GM23338 (cell line): ENCODE measurements at regions not wholly inside any gene's neighbourhood (a gene's known extent, or its start where the extent isn't known, plus 50 kb on each side); places are given as distances from the start of the nearest gene placed in this dataset.

Experiments used
- ATAC-seq: fragments of 200-7000 bp; cut with Tn5 transposase; 3 replicates; pipeline ENCODE4 v1.9.1; 2020
- DNase-seq: peaks from one replicate; pipeline ENCODE4 v3.0.0-alpha.2; 2015; ENCODE audit warnings: low spot score
- H2AFZ ChIP-seq: fragments of 200-600 bp; sonication (generic); 2 replicates; pipeline ENCODE4 v1.8.0; 2016; ENCODE audit warnings: antibody characterized with exemption, mild to moderate bottlenecking, moderate library complexity
- H3F3A ChIP-seq: fragments of 200-600 bp; sonication (generic); replicated peaks from 2 replicates; pipeline ENCODE4 v1.8.0; 2017; ENCODE audit warnings: antibody characterized with exemption, mixed run types, low read depth
- H3K27ac ChIP-seq: fragments of 200-600 bp; sonication (generic); 2 replicates; pipeline ENCODE4 v1.6.1; 2016; ENCODE audit warnings: low read depth
- H3K27me3 ChIP-seq: fragments of 200-600 bp; sonication (generic); 2 replicates; pipeline ENCODE4 v1.8.0; 2016; ENCODE audit warnings: mild to moderate bottlenecking, mixed run types, moderate library complexity; ENCODE audit not compliant: insufficient read depth
- H3K36me3 ChIP-seq: fragments of 200-600 bp; sonication (generic); 2 replicates; pipeline ENCODE4 v1.8.0; 2016; ENCODE audit warnings: mild to moderate bottlenecking; ENCODE audit not compliant: insufficient read depth
- H3K4me1 ChIP-seq: fragments of 200-600 bp; sonication (generic); 2 replicates; pipeline ENCODE4 v1.8.0; 2016; ENCODE audit warnings: mild to moderate bottlenecking, moderate library complexity; ENCODE audit not compliant: insufficient read depth
- H3K4me2 ChIP-seq: fragments of 200-600 bp; sonication (generic); 2 replicates; pipeline ENCODE4 v1.7.1; 2017; ENCODE audit warnings: mixed run types
- H3K4me3 ChIP-seq: fragments of 200-600 bp; sonication (generic); 2 replicates; pipeline ENCODE4 v1.6.1; 2016; ENCODE audit warnings: mixed run types
- H3K79me2 ChIP-seq: fragments of 200-600 bp; sonication (generic); replicated peaks from 2 replicates; pipeline ENCODE4 v1.8.0; 2017; ENCODE audit warnings: mild to moderate bottlenecking; ENCODE audit not compliant: insufficient read depth
- H3K9me2 ChIP-seq: fragments of 200-600 bp; sonication (generic); 2 replicates; pipeline ENCODE4 v1.8.0; 2017; ENCODE audit not compliant: insufficient read depth
- H4K20me1 ChIP-seq: fragments of 200-600 bp; sonication (generic); replicated peaks from 2 replicates; pipeline ENCODE4 v1.8.0; 2017; ENCODE audit warnings: mild to moderate bottlenecking; ENCODE audit not compliant: insufficient read depth
- H3K27ac Mint-ChIP-seq: 2 replicates; pipeline ENCODE4 v1.8.0; 2020; ENCODE audit warnings: inconsistent platforms, mild to moderate bottlenecking, moderate library complexity, mixed read lengths
- H3K27me3 Mint-ChIP-seq: 3 replicates; pipeline ENCODE4 v1.8.0; 2022; ENCODE audit warnings: low read depth, mild to moderate bottlenecking, moderate library complexity, mixed read lengths, inconsistent platforms; ENCODE audit not compliant: insufficient read depth, poor library complexity
- H3K36me3 Mint-ChIP-seq: 3 replicates; pipeline ENCODE4 v1.8.0; 2021; ENCODE audit warnings: low read depth, mild to moderate bottlenecking, inconsistent platforms, moderate library complexity, mixed read lengths
- H3K4me1 Mint-ChIP-seq: 3 replicates; pipeline ENCODE4 v1.8.0; 2020; ENCODE audit warnings: mild to moderate bottlenecking, inconsistent platforms, mixed read lengths
- H3K4me3 Mint-ChIP-seq: 3 replicates; pipeline ENCODE4 v1.8.0; 2021; ENCODE audit warnings: moderate library complexity, mild to moderate bottlenecking, inconsistent platforms, mixed read lengths
- H3K9me3 Mint-ChIP-seq: 3 replicates; pipeline ENCODE4 v1.8.0; 2020; ENCODE audit warnings: moderate library complexity, mild to moderate bottlenecking, inconsistent platforms, mixed read lengths
- CREB1 ChIP-seq: fragments of 250-450 bp; sonication (Bioruptor Pico); IDR thresholded peaks from 2 replicates; pipeline ENCODE4 v1.5.0; 2020; ENCODE audit warnings: low read depth, mild to moderate bottlenecking, moderate library complexity
- EZH2 ChIP-seq: fragments of 200-600 bp; sonication (generic); IDR thresholded peaks from one replicate; pipeline ENCODE4 v1.8.0; 2017; ENCODE audit warnings: antibody characterized with exemption, mild to moderate bottlenecking, low read depth; ENCODE audit not compliant: unreplicated experiment
- EZH2phosphoT487 ChIP-seq: fragments of 200-600 bp; sonication (generic); IDR thresholded peaks from one replicate; pipeline ENCODE4 v1.8.1; 2018; ENCODE audit warnings: antibody characterized with exemption; ENCODE audit not compliant: unreplicated experiment
- JUNB ChIP-seq: IDR thresholded peaks from one replicate; pipeline ENCODE4 v1.6.1; 2016; ENCODE audit warnings: antibody characterized with exemption; ENCODE audit not compliant: unreplicated experiment
- NANOG ChIP-seq: IDR thresholded peaks from 2 replicates; pipeline ENCODE4 v1.6.1; 2016; ENCODE audit warnings: antibody characterized with exemption, borderline replicate concordance
- POLR2AphosphoS5 ChIP-seq: IDR thresholded peaks from 2 replicates; pipeline ENCODE4 v1.6.1; 2016; ENCODE audit warnings: antibody characterized with exemption, low read depth
- STAT1 ChIP-seq: IDR thresholded peaks from one replicate; pipeline ENCODE4 v1.6.1; 2016; ENCODE audit warnings: antibody characterized with exemption; ENCODE audit not compliant: unreplicated experiment
- ZNF114 ChIP-seq: fragments of 250-450 bp; sonication (Bioruptor Pico); IDR thresholded peaks from 2 replicates; pipeline ENCODE4 v1.5.0; 2020; ENCODE audit warnings: mild to moderate bottlenecking, moderate library complexity
- ZNF331 ChIP-seq: fragments of 250-450 bp; sonication (Bioruptor Pico); IDR thresholded peaks from 2 replicates; pipeline ENCODE4 v1.5.0; 2020; ENCODE audit warnings: low read depth, mild to moderate bottlenecking, moderate library complexity
- ZNF462 ChIP-seq: fragments of 250-450 bp; sonication (Bioruptor Pico); IDR thresholded peaks from 2 replicates; pipeline ENCODE4 v1.5.0; 2020; ENCODE audit warnings: mild to moderate bottlenecking, moderate library complexity
- TF ChIP-seq, protein P1 (sequence below), 2 experiments: fragments of 200-600 bp in 1 of 2; sonication (generic) in 1 of 2; conservative IDR thresholded peaks; 2 replicates each; pipeline versions ENCODE4 v1.5.1 to v1.6.1; 2016 to 2017; ENCODE audit warnings: antibody characterized with exemption in 2 of 2, low read depth in 2 of 2, mild to moderate bottlenecking in 2 of 2, moderate library complexity in 1 of 2
- TF ChIP-seq, protein P2 (sequence below): IDR thresholded peaks from 2 replicates; pipeline ENCODE4 v1.6.1; 2016; ENCODE audit warnings: antibody characterized with exemption
- TF ChIP-seq, protein P3 (sequence below): IDR thresholded peaks from one replicate; pipeline ENCODE4 v1.6.1; 2018; ENCODE audit warnings: antibody characterized with exemption; ENCODE audit not compliant: unreplicated experiment

DNA sequence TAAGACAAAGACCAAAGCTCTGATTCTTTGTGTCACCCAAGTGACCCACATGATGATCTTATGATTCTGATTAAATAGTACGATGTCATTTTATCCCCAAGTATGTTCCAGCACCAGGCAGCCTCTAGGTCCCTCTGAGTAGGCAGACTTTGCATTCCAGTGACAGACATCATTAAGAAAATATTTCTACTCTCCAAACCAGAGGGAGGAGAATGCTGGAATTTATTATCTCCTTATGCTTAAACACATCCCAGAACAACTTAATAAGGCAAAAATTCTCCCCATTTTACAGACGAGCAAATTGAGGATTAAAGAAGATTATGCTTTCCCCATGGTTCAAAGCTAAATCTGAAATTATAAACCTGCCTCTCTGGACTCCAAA is 192.8 kb upstream of the CDH11 start:
- peaks cover 6% of the 10 kb centered on the region; the same call in 1 of the 2 replicates for H3F3A ChIP-seq

More for the DNA sequence above, 192.8 kb upstream of the CDH11 start:
- Mint-ChIP-seq H3K4me3 (no peak overlapping the region), H3K9me3 (0 out of 3 replicates have a peak, but pooled peaks cover 3% of the 10 kb centered on the region), H3K27me3 (peaks cover 2% of the 10 kb centered on the region), H3K36me3 (peaks cover 3% of the 10 kb centered on the region; the same call in 1 of the 3 replicates), H3K27ac (no peak overlapping the region), H3K4me1 (peaks cover 15% of the 10 kb centered on the region)
- no peak overlapping the region for H3K27ac ChIP-seq
- H3K27me3 ChIP-seq = no peaks in the 10 kb centered on the region
- ATAC-seq (no peak), DNase-seq (no peak)
- no peak overlapping the region for H2AFZ ChIP-seq
- no peak overlapping the region for H3K4me3 ChIP-seq
- H3K4me2 ChIP-seq = no peak overlapping the region
- no peaks in the 10 kb centered on the region; the same call in 1 of the 2 replicates for H3K79me2 ChIP-seq
- TF ChIP-seq, protein P1, sequence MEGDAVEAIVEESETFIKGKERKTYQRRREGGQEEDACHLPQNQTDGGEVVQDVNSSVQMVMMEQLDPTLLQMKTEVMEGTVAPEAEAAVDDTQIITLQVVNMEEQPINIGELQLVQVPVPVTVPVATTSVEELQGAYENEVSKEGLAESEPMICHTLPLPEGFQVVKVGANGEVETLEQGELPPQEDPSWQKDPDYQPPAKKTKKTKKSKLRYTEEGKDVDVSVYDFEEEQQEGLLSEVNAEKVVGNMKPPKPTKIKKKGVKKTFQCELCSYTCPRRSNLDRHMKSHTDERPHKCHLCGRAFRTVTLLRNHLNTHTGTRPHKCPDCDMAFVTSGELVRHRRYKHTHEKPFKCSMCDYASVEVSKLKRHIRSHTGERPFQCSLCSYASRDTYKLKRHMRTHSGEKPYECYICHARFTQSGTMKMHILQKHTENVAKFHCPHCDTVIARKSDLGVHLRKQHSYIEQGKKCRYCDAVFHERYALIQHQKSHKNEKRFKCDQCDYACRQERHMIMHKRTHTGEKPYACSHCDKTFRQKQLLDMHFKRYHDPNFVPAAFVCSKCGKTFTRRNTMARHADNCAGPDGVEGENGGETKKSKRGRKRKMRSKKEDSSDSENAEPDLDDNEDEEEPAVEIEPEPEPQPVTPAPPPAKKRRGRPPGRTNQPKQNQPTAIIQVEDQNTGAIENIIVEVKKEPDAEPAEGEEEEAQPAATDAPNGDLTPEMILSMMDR (conservative IDR thresholded peaks at IDR 0.05; ENCODE audit: low read depth in 2 of 2) = no peak
- no peak for TF ChIP-seq NANOG
- TF ChIP-seq CREB1 = no peak
- TF ChIP-seq JUNB = no peak
- TF ChIP-seq, protein P2, sequence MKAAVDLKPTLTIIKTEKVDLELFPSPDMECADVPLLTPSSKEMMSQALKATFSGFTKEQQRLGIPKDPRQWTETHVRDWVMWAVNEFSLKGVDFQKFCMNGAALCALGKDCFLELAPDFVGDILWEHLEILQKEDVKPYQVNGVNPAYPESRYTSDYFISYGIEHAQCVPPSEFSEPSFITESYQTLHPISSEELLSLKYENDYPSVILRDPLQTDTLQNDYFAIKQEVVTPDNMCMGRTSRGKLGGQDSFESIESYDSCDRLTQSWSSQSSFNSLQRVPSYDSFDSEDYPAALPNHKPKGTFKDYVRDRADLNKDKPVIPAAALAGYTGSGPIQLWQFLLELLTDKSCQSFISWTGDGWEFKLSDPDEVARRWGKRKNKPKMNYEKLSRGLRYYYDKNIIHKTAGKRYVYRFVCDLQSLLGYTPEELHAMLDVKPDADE = no peak
- TF ChIP-seq STAT1 = no peak
- TF ChIP-seq POLR2AphosphoS5 = no peak
- TF ChIP-seq, protein P3, sequence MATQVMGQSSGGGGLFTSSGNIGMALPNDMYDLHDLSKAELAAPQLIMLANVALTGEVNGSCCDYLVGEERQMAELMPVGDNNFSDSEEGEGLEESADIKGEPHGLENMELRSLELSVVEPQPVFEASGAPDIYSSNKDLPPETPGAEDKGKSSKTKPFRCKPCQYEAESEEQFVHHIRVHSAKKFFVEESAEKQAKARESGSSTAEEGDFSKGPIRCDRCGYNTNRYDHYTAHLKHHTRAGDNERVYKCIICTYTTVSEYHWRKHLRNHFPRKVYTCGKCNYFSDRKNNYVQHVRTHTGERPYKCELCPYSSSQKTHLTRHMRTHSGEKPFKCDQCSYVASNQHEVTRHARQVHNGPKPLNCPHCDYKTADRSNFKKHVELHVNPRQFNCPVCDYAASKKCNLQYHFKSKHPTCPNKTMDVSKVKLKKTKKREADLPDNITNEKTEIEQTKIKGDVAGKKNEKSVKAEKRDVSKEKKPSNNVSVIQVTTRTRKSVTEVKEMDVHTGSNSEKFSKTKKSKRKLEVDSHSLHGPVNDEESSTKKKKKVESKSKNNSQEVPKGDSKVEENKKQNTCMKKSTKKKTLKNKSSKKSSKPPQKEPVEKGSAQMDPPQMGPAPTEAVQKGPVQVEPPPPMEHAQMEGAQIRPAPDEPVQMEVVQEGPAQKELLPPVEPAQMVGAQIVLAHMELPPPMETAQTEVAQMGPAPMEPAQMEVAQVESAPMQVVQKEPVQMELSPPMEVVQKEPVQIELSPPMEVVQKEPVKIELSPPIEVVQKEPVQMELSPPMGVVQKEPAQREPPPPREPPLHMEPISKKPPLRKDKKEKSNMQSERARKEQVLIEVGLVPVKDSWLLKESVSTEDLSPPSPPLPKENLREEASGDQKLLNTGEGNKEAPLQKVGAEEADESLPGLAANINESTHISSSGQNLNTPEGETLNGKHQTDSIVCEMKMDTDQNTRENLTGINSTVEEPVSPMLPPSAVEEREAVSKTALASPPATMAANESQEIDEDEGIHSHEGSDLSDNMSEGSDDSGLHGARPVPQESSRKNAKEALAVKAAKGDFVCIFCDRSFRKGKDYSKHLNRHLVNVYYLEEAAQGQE = no peak
- no peak for TF ChIP-seq ZNF462 (CRISPR knock-in tag)
- TF ChIP-seq EZH2phosphoT487 = no peak
- TF ChIP-seq ZNF114 (CRISPR knock-in tag) = no peak
- no peak for TF ChIP-seq ZNF331
- no peak for TF ChIP-seq EZH2
- H4K20me1 ChIP-seq = no peaks in the 10 kb centered on the region
- no peaks in the 10 kb centered on the region for H3K9me2 ChIP-seq
- peaks cover 18% of the 10 kb centered on the region for H3K4me1 ChIP-seq
- H3K36me3 ChIP-seq = no peaks in the 10 kb centered on the region
